ENCODE measurements at regions not wholly inside any gene's neighbourhood (a gene's known extent, or its start where the extent isn't known, plus 50 kb on each side); places are given as distances from the start of the nearest gene placed in this dataset.

DNA sequence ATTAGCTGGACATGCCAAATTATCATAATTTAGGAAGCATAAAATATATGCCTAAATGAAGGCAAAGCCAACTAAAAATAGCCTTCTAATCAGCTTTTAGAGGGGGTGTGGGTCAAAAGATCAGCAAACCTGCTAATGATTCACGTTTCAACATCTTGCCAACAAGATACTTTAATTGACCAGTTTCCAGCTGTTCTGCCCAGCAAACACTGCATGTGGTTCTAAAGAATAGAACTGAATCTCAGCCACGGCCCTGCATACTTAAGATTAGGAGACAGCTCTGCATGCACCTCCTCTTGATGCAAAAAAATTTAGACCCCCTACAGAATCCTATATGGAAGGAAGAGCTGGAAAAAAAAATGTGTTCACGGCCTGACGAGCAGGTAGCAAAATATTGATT lies 500.5 kb downstream of the TBL1XR1 start (continued):
- TF ChIP-seq, protein P1, sequence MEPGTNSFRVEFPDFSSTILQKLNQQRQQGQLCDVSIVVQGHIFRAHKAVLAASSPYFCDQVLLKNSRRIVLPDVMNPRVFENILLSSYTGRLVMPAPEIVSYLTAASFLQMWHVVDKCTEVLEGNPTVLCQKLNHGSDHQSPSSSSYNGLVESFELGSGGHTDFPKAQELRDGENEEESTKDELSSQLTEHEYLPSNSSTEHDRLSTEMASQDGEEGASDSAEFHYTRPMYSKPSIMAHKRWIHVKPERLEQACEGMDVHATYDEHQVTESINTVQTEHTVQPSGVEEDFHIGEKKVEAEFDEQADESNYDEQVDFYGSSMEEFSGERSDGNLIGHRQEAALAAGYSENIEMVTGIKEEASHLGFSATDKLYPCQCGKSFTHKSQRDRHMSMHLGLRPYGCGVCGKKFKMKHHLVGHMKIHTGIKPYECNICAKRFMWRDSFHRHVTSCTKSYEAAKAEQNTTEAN (CRISPR knock-in tag; conservative IDR thresholded peaks at IDR 0.05), result no peak
- TF ChIP-seq HOXA7 (CRISPR knock-in tag; IDR thresholded peaks at IDR 0.05), result no peak
- TF ChIP-seq ZBTB38 (CRISPR knock-in tag; IDR thresholded peaks at IDR 0.05), result no peak
- no peak for TF ChIP-seq HOXD1 (CRISPR knock-in tag; IDR thresholded peaks at IDR 0.05)
- no peak for TF ChIP-seq ZFP36L1 (CRISPR knock-in tag; IDR thresholded peaks at IDR 0.05)

DNA sequence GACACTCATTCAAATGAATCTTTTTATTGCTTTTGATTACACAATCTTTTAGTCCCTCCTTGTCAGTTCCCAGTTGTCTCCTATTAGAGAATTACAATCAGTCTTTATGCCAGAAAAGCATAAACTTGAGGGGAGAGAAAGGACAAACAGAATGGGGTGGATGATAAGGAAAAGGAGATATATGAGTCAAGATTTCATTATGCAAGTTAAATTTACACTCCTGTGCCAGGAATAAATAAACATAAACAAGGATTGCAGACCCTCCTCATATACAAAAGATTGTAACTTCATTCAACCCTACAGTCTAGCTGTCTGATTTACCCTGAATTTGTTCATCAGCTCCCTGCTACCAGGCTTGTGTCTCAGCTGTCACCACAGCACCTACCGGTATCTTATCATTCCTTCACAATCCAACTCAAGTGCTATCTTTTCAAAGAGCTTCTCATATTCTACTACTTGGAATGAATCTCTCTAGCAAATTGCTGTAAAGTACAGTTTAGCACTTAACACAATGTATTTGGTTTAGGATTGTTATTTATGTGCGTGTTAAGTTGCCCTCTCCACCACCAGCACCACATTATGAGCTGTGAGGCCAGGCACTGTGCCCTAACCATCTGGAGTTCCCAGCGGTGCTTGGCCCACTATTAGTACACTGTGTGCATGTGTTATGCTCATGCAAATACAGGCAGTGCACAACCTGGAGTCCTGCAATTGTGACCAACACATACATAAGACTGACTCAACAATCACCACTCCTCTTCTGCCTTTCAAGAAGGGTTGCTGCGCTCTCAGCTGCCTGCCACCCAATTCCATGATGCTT lies 504.1 kb downstream of the TBL1XR1 start:
- Histone ChIP-seq H4K20me1 (ENCODE audit: insufficient read depth, low read length) (no peaks in the 10 kb centered on the region), H3K36me3 (replicated peaks in 1 of 2; ENCODE audit: control insufficient read depth in 1 of 2, insufficient read depth in 2 of 2, low read length in 2 of 2) (no peaks in the 10 kb centered on the region), H3K27ac (ENCODE audit: extremely low read length, insufficient read depth, low read length) (no peak overlapping the region), H3K4me3 (replicated peaks in 1 of 3; ENCODE audit: insufficient read depth in 1 of 3, low read depth in 2 of 3, low read length in 3 of 3) (no peak overlapping the region), H3K4me2 (ENCODE audit: low read depth, low read length) (no peak overlapping the region), H3K79me2 (ENCODE audit: insufficient read depth, low read length) (no peaks in the 10 kb centered on the region), H3K9ac (ENCODE audit: insufficient read depth, low read depth, low read length) (no peak overlapping the region), H2AFZ (ENCODE audit: low read length) (no peak overlapping the region), H3K4me1 (ENCODE audit: insufficient read depth, low read length) (no peaks in the 10 kb centered on the region), H3K9me3 (ENCODE audit: low read length) (no peaks in the 10 kb centered on the region), H3K27me3 (ENCODE audit: control insufficient read depth in 1 of 2, insufficient read depth in 2 of 2, low read length in 2 of 2) (no peaks in the 10 kb centered on the region)
- DNase-seq (ENCODE audit: low spot score), result no peak
- ChIA-PET POLR2A (no interaction called here), CTCF (ENCODE audit: low intra/inter-chr PET ratio, low total read pairs) (no interaction called here)
- no peak for FAIRE-seq
- TF ChIP-seq ZNF772 (CRISPR knock-in tag; IDR thresholded peaks at IDR 0.05), result no peak
- TF ChIP-seq, protein P2, sequence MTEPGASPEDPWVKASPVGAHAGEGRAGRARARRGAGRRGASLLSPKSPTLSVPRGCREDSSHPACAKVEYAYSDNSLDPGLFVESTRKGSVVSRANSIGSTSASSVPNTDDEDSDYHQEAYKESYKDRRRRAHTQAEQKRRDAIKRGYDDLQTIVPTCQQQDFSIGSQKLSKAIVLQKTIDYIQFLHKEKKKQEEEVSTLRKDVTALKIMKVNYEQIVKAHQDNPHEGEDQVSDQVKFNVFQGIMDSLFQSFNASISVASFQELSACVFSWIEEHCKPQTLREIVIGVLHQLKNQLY (CRISPR knock-in tag; IDR thresholded peaks at IDR 0.05), result no peak
- TF ChIP-seq SKI (IDR thresholded peaks at IDR 0.05; ENCODE audit: partially characterized antibody), result no peak
- TF ChIP-seq ZNF720 (CRISPR knock-in tag; IDR thresholded peaks at IDR 0.05), result no peak
- TF ChIP-seq ZNF160 (CRISPR knock-in tag; IDR thresholded peaks at IDR 0.05), result no peak
- TF ChIP-seq MTF1 (CRISPR knock-in tag; IDR thresholded peaks at IDR 0.05), result no peak
- no peak for TF ChIP-seq SRSF1 (optimal IDR thresholded peaks at IDR 0.05; ENCODE audit: low read depth, low read length)
- no peak for ATAC-seq
- no TSS peak for BruUV-seq (replicated peaks)
- intact Hi-C loops (cut with micrococcal nuclease; ENCODE audit: unreplicated experiment) (no loop called here), in situ Hi-C loops (cut with HindIII; ENCODE audit: extremely low pct_ligation_motif_present, low pct_unique_long_range_greater_than_20kb) (no loop called here)
- WGBS (ENCODE audit: low lambda C conversion rate), result 2% methylated on average over 4 of the region's 4 CpGs
